Liver (tissue), 7 donors: ENCODE measurements at regions not wholly inside any gene's neighbourhood (a gene's known extent, or its start where the extent isn't known, plus 50 kb on each side); places are given as distances from the start of the nearest gene placed in this dataset.
"Not testable (repeated sequence)": the region's sequence is repeated elsewhere in the genome, so short reads cannot be mapped to it uniquely, and the experiment has no call there.

Experiments used
- DNase-seq: peaks from one replicate; pipeline ENCODE4 v3.0.0-alpha.2; 2017; ENCODE audit warnings: low spot score
- H3K27ac ChIP-seq, 2 donors: one replicate each; pipeline ENCODE4 v1.7.0; 2013; ENCODE audit warnings: inconsistent platforms in 2 of 2, low read length in 2 of 2, control low read depth in 1 of 2, low read depth in 1 of 2, mild to moderate bottlenecking in 1 of 2
- H3K27me3 ChIP-seq, 4 donors: one replicate each; pipeline versions ENCODE4 v1.6.1 to v1.7.0; 2013; ENCODE audit warnings: low read length in 3 of 4, inconsistent platforms in 1 of 4, mild to moderate bottlenecking in 1 of 4, moderate library complexity in 1 of 4; ENCODE audit not compliant: control insufficient read depth in 4 of 4, insufficient read depth in 4 of 4
- H3K36me3 ChIP-seq, 4 donors: one replicate each; pipeline versions ENCODE4 v1.6.1 to v1.7.0; 2013; ENCODE audit warnings: low read length in 3 of 4, mild to moderate bottlenecking in 3 of 4, low read depth in 1 of 4, moderate library complexity in 1 of 4; ENCODE audit not compliant: control insufficient read depth in 4 of 4, insufficient read depth in 3 of 4
- H3K4me1 ChIP-seq, 4 donors: one replicate each; pipeline versions ENCODE4 v1.6.1 to v1.7.0; 2013; ENCODE audit warnings: low read length in 3 of 4, mild to moderate bottlenecking in 3 of 4, moderate library complexity in 1 of 4; ENCODE audit not compliant: control insufficient read depth in 4 of 4, insufficient read depth in 4 of 4
- H3K4me3 ChIP-seq, 3 donors: one replicate each; pipeline versions ENCODE4 v1.6.1 to v1.7.0; 2013; ENCODE audit warnings: low read length in 3 of 3, control low read depth in 1 of 3, low read depth in 1 of 3, mild to moderate bottlenecking in 1 of 3
- H3K9ac ChIP-seq, 2 donors: one replicate each; pipeline ENCODE4 v1.7.0; 2013; ENCODE audit warnings: low read length in 2 of 2, mild to moderate bottlenecking in 2 of 2, moderate library complexity in 2 of 2, control low read depth in 1 of 2, low read depth in 1 of 2
- H3K9me3 ChIP-seq, 4 donors: one replicate each; pipeline versions ENCODE4 v1.6.1 to v1.7.0; 2013; ENCODE audit warnings: low read length in 3 of 4; ENCODE audit not compliant: control insufficient read depth in 4 of 4
- EGR1 ChIP-seq, 2 donors: IDR thresholded peaks; 2 replicates each; pipeline ENCODE4 v1.6.1; 2016 to 2018; ENCODE audit warnings: antibody characterized with exemption in 2 of 2, low read depth in 2 of 2
- FOXA1 ChIP-seq: IDR thresholded peaks from 2 replicates; pipeline ENCODE4 v1.6.1; 2016; ENCODE audit warnings: antibody characterized with exemption
- HNF4A ChIP-seq, 2 donors: conservative IDR thresholded peaks; 2 replicates each; pipeline ENCODE4 v1.6.1; 2016; ENCODE audit warnings: antibody characterized with exemption in 2 of 2, mild to moderate bottlenecking in 2 of 2
- HNF4G ChIP-seq: IDR thresholded peaks from 2 replicates; pipeline ENCODE4 v1.6.1; 2016; ENCODE audit warnings: antibody characterized with exemption
- JUND ChIP-seq, 2 donors: IDR thresholded peaks; 2 replicates each; pipeline ENCODE4 v1.6.1; 2016; ENCODE audit warnings: antibody characterized with exemption in 2 of 2
- MAX ChIP-seq: IDR thresholded peaks from 2 replicates; pipeline ENCODE4 v1.6.1; 2016; ENCODE audit warnings: antibody characterized with exemption
- RAD21 ChIP-seq, 2 donors: IDR thresholded peaks; 2 replicates each; pipeline ENCODE4 v1.6.1; 2016; ENCODE audit warnings: antibody characterized with exemption in 2 of 2, mild to moderate bottlenecking in 2 of 2
- REST ChIP-seq: IDR thresholded peaks from 2 replicates; pipeline ENCODE4 v1.6.1; 2016; ENCODE audit warnings: antibody characterized with exemption, mild to moderate bottlenecking
- SP1 ChIP-seq: IDR thresholded peaks from 2 replicates; pipeline ENCODE4 v1.6.1; 2018; ENCODE audit warnings: antibody characterized with exemption, mild to moderate bottlenecking
- TAF1 ChIP-seq: conservative IDR thresholded peaks from 2 replicates; pipeline ENCODE4 v1.6.1; 2016; ENCODE audit warnings: antibody characterized with exemption, mild to moderate bottlenecking
- YY1 ChIP-seq: IDR thresholded peaks from 2 replicates; pipeline ENCODE4 v1.6.1; 2016; ENCODE audit warnings: antibody characterized with exemption, mild to moderate bottlenecking
- WGBS: extraction: QIAGEN DNeasy Blood & Tissue Kit; methylation state at CpG from one replicate; pipeline ENCODE4 v1.1.7; 2013; 5-methylcytosine and 5-hydroxymethylcytosine counted together
- donor health status: healthy.
- donor health status: healthy.
- donor health status: healthy.
- donor health status: healthy.

GRCh38 chr4:33802578-33802977 lies 2441.7 kb downstream of the ARAP2 start:
- Histone ChIP-seq H3K4me1 (no peaks in the 10 kb centered on the region), H3K9me3 (no peaks in the 10 kb centered on the region), H3K27ac (no peak overlapping the region), H3K27me3 (no peaks in the 10 kb centered on the region), H3K36me3 (no peaks in the 10 kb centered on the region), H3K9ac (no peak overlapping the region), H3K4me3 (no peak overlapping the region)
- WGBS = 35% methylated on average over 2 of the region's 2 CpGs
- no peak for DNase-seq
- no peak for TF ChIP-seq EGR1 (IDR thresholded peaks at IDR 0.05; ENCODE audit: low read depth in 2 of 2)

- H3K9me3 ChIP-seq = no peaks in the 10 kb centered on the region
- TF ChIP-seq SP1 = no peak
- H3K27me3 ChIP-seq = no peaks in the 10 kb centered on the region
Measured at GRCh38 chr4:33825685-33826084, 2418.6 kb downstream of the ARAP2 start.

GRCh38 chr4:33829356-33829755 lies 2415.0 kb downstream of the ARAP2 start:
- not testable (repeated sequence) for H3K4me3 ChIP-seq, H3K27me3 ChIP-seq, H3K9ac ChIP-seq, H3K36me3 ChIP-seq, H3K4me1 ChIP-seq, H3K9me3 ChIP-seq, H3K27ac ChIP-seq, DNase-seq
- WGBS = 95% methylated on average over 1 of the region's 1 CpG

More at GRCh38 chr4:33825685-33826084, 2418.6 kb downstream of the ARAP2 start:
- Histone ChIP-seq H3K36me3 (no peaks in the 10 kb centered on the region), H3K4me1 (no peaks in the 10 kb centered on the region), H3K9ac (no peak overlapping the region), H3K27ac (no peak overlapping the region), H3K4me3 (no peak overlapping the region)
- DNase-seq = no peak

GRCh38 chr4:33831442-33832066 lies 2412.8 kb downstream of the ARAP2 start:
- Histone ChIP-seq H3K9ac (no peak overlapping the region), H3K9me3 (no peaks in the 10 kb centered on the region), H3K36me3 (no peaks in the 10 kb centered on the region), H3K4me1 (no peaks in the 10 kb centered on the region), H3K27me3 (no peaks in the 10 kb centered on the region), H3K27ac (no peak overlapping the region), H3K4me3 (no peak overlapping the region)
- DNase-seq = no peak
- TF ChIP-seq RAD21 (IDR thresholded peaks at IDR 0.05) (no peak), EGR1 (IDR thresholded peaks at IDR 0.05; ENCODE audit: low read depth in 2 of 2) (no peak), YY1 (no peak), FOXA1 (no peak), MAX (no peak), HNF4A (conservative IDR thresholded peaks at IDR 0.05) (no peak), REST (no peak), TAF1 (no peak), JUND (IDR thresholded peaks at IDR 0.05) (no peak), HNF4G (no peak)
- WGBS = 69% methylated on average over 3 of the region's 3 CpGs

- H3K36me3 ChIP-seq, H3K9me3 ChIP-seq: not testable (repeated sequence)
- 77% methylated on average over 3 of the region's 3 CpGs for whole genome bisulfite sequencing
Measured at GRCh38 chr4:33835764-33836163, 2408.6 kb downstream of the ARAP2 start.

More at GRCh38 chr4:33835764-33836163, 2408.6 kb downstream of the ARAP2 start:
- not testable (repeated sequence) for H3K4me1 ChIP-seq, H3K27me3 ChIP-seq, H3K4me3 ChIP-seq, H3K9ac ChIP-seq, H3K27ac ChIP-seq, DNase-seq
